ENCODE measurements at regions not wholly inside any gene's neighbourhood (a gene's known extent, or its start where the extent isn't known, plus 50 kb on each side); places are given as distances from the start of the nearest gene placed in this dataset.

- no peak for TF ChIP-seq CTCF (IDR thresholded peaks at IDR 0.05)
- DNase-seq (ENCODE audit: low spot score): no peak
- ATAC-seq (ENCODE audit: low FRiP score): no peak
Observed at GRCh38 chr9:118529624-118530214, 825.5 kb downstream of the TLR4 start.

- DNase-seq (ENCODE audit: low spot score) (no peak), ATAC-seq (ENCODE audit: low FRiP score) (peak; percentile 48)
- no peak for TF ChIP-seq CTCF (IDR thresholded peaks at IDR 0.05)
Observed at GRCh38 chr9:118532592-118532991, 828.4 kb downstream of the TLR4 start.

GRCh38 chr9:118533101-118533500 is 828.9 kb downstream of the TLR4 start:
- TF ChIP-seq CTCF (IDR thresholded peaks at IDR 0.05): no peak
- no peak for DNase-seq (ENCODE audit: low spot score)
- ATAC-seq (ENCODE audit: low FRiP score): peak; percentile 75

- no peak for TF ChIP-seq CTCF (IDR thresholded peaks at IDR 0.05)
- ATAC-seq (ENCODE audit: low FRiP score) (peak; percentile 40), DNase-seq (ENCODE audit: low spot score) (no peak)
Observed at GRCh38 chr9:118533850-118534249, 829.6 kb downstream of the TLR4 start.

- DNase-seq (ENCODE audit: low spot score) (no peak), ATAC-seq (ENCODE audit: low FRiP score) (no peak)
- TF ChIP-seq CTCF (IDR thresholded peaks at IDR 0.05): no peak
Observed at GRCh38 chr9:118536153-118536552, 832.0 kb downstream of the TLR4 start.

- no peak for TF ChIP-seq CTCF (IDR thresholded peaks at IDR 0.05)
- ATAC-seq (ENCODE audit: low FRiP score) (no peak), DNase-seq (ENCODE audit: low spot score) (no peak)
Observed at GRCh38 chr9:118538959-118539358, 830.3 kb downstream of the BRINP1 start.

- DNase-seq (ENCODE audit: low spot score) (no peak), ATAC-seq (ENCODE audit: low FRiP score) (no peak)
- TF ChIP-seq CTCF (IDR thresholded peaks at IDR 0.05): no peak
Observed at GRCh38 chr9:118553465-118553864, 815.8 kb downstream of the BRINP1 start.

Measured in omental fat pad (tissue), 3 donors.